22Rv1 (cell line): ENCODE measurements at regions not wholly inside any gene's neighbourhood (a gene's known extent, or its start where the extent isn't known, plus 50 kb on each side); places are given as distances from the start of the nearest gene placed in this dataset.
"Not testable (repeated sequence)": the region's sequence is repeated elsewhere in the genome, so short reads cannot be mapped to it uniquely, and the experiment has no call there.

Experiments
- H3K27ac ChIP-seq: fragments of 450-650 bp; 2 replicates; pipeline ENCODE4 v1.5.1; 2017
- ZFX ChIP-seq: fragments of 450-650 bp; IDR thresholded peaks from 2 replicates; pipeline ENCODE4 v1.6.1; 2017; ENCODE audit warnings: antibody characterized with exemption, borderline replicate concordance
- TF ChIP-seq, protein P1 (sequence below): fragments of 450-650 bp; IDR thresholded peaks from 2 replicates; pipeline ENCODE4 v1.5.1; 2017; ENCODE audit warnings: mild to moderate bottlenecking

DNA sequence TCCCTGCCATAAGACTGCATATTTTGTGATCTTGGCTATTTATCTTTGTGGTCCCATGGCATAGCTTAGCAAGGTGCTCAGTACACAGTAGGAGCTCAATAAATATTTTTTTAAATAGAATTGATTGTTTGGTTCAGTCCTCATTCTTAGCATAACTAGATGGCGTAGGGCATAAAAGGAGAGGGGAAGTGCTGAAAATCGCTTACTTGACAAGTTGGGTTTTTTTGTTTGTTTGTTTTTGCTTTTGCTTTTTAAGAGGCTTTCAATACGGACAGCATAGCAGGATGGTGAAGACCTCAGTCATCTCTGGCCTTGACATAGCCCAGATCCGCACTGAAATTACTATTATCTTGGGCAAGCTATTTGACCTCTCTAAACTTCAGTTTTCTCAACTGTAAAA, 86.6 kb upstream of the RANBP3L start:
- no peak for TF ChIP-seq ZFX
- TF ChIP-seq, protein P1, sequence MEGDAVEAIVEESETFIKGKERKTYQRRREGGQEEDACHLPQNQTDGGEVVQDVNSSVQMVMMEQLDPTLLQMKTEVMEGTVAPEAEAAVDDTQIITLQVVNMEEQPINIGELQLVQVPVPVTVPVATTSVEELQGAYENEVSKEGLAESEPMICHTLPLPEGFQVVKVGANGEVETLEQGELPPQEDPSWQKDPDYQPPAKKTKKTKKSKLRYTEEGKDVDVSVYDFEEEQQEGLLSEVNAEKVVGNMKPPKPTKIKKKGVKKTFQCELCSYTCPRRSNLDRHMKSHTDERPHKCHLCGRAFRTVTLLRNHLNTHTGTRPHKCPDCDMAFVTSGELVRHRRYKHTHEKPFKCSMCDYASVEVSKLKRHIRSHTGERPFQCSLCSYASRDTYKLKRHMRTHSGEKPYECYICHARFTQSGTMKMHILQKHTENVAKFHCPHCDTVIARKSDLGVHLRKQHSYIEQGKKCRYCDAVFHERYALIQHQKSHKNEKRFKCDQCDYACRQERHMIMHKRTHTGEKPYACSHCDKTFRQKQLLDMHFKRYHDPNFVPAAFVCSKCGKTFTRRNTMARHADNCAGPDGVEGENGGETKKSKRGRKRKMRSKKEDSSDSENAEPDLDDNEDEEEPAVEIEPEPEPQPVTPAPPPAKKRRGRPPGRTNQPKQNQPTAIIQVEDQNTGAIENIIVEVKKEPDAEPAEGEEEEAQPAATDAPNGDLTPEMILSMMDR, result no peak
- H3K27ac ChIP-seq, result no peak overlapping the region

DNA sequence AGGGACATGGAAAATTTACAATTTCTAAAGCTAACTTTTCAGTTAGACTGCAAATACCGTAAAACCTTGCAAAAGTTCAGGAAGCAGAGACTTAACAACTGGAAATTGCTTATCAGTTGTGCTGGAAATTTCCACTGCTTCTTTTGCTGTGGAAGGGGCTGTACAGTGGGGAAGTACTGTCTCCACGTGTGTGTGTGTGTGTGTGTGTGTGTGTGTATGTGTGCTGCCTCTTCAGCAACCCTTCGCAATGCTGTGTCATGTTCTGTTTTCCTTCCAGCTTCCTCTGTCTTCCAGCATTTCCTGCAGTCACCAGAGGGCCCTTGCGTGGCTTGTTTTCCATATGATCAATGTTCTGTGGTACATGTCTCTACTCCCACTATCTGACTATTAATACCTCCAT, 87.5 kb upstream of the RANBP3L start:
- no peak overlapping the region for H3K27ac ChIP-seq
- TF ChIP-seq, protein P1, result no peak
- TF ChIP-seq ZFX, result no peak

DNA sequence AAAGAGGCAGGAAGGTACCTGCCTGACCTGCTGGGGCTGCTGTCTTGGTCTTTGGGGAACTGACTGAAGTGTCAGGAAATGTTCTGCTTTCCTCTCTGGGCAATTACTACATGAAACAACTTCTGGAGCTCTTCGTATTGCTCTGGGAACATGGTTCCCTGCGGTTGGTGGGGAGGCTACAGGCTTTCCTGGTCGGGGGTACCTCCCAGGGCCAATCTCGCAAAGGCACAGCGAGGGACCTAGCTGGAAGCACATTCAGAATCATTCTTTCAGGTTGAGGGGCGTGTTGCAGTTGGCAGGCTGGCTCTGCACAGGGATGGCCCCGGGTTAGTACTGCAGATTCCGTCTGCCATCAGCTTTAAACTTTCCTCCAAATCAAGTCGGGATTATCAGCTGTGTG, 88.9 kb upstream of the RANBP3L start:
- TF ChIP-seq, protein P1, result no peak
- TF ChIP-seq ZFX, result no peak
- H3K27ac ChIP-seq, result no peak overlapping the region

DNA sequence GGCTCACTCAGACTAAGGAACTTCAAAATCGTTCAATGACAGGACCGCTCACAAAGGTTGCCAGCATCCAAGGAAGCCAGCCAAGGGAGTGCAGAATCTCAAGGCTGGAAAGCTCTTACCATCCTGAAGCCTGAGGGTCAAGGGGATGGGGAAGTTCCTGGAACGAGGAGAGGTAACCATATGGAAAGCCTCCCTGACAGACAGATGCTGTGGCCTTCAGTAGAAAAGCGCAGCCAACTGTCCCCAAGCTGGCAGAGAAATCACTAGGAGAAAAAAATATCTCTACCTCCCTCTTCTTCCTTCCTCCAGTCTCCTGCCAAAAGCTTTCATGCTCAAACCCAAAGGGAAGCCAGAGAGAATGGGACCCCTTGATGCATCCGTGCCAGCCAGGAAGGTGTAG, 90.5 kb upstream of the RANBP3L start:
- no peak overlapping the region for H3K27ac ChIP-seq
- TF ChIP-seq ZFX, result no peak
- TF ChIP-seq, protein P1, result no peak

DNA sequence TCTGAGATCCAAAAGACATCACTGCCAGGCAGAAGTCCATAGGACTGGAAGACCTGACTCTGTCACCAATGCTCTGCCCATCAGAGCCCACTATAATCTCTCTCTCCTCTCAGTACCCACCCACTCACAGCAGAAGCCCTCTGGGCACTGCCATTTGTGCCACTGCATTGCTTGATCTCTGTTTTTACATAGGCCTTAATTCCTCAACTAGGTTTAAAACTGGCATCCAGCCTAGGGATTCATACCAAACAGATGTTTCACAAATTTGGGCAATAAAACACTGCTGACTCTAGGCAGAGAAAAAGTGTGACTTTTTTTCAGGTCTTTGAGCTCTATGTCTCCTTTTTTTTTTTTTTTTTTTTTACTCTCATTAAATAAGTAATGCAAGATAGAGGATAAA, 91.1 kb upstream of the RANBP3L start:
- TF ChIP-seq, protein P1, result no peak
- no peak for TF ChIP-seq ZFX
- H3K27ac ChIP-seq, result no peak overlapping the region

DNA sequence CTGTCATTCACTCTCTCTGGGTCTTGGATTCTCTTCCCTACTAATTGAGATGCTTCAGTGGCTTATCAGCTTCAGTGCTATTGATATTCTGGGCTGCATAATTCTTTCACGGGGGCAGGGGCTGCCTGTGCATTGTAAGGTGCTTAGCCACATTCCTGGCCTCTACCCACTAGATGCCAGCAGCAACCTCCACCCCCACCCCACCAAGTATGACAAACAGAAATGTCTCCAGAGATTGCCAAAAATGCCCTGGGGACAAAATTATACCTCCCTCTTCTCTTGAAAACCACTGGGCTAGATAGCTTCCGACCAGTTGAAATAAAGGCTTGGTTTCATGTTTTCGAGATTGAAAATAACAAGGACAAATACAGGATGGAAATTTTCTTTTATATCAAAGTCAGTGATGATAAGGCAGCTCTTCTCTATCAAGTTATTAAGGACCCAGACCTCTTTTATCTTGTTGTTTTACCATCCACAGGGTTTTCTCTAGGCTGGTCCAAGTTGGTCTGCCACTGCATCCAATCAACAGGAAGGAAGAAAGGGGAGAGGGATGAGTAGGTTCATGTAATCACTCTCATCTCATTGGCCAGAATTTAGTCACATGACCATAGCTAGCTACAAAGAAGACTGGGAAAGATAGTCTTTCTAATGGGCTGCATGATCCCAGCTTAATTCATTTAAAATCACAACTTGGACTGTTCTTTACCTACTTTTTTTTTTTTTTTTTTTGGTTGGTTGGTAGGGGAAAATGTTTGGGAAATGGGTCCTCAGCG, 92.1 kb upstream of the RANBP3L start:
- TF ChIP-seq, protein P1, result no peak
- no peak for TF ChIP-seq ZFX

DNA sequence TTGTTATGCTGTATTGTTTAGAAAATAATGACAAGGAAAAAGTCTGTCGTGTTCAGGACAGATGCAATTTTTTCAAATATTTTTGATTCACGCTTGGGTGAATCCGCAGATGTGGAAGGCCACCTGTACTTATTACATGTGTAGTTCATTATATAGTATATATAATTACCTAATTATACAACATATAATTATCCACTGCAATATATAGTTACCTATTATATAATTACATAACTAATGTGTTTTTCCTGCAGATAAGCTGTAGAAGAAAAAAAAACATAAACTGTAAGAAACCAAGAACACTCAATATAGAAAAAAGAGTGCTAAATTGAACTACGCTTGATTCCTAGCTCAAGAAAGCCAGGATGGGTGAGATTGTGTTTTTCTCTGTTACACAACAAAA, 93.6 kb upstream of the RANBP3L start:
- TF ChIP-seq ZFX, result no peak
- TF ChIP-seq, protein P1, result no peak
- H3K27ac ChIP-seq, result no peak overlapping the region

More for the DNA sequence above, 92.1 kb upstream of the RANBP3L start:
- H3K27ac ChIP-seq, result no peak overlapping the region

DNA sequence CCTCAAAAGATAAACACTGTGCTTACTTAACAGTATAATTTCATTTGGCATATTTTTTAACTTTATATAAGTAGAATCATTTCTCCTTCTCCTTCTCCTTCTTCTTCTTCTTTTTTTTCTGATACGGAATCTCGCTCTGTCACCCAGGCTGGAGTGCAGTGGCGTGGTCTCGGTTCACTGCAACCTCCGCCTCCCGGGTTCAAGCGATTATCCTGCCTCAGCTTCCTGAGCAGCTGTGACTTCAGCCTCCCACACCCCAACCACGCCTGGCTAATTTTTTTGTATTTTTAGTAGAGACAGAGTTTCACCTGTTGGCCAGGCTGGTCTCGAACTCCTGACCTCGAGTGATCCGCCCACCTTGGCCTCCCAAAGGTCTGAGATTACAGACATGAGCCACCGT, 94.2 kb upstream of the RANBP3L start:
- not testable (repeated sequence) for H3K27ac ChIP-seq
